OCI-LY3 (cell line): ENCODE measurements at regions not wholly inside any gene's neighbourhood (a gene's known extent, or its start where the extent isn't known, plus 50 kb on each side); places are given as distances from the start of the nearest gene placed in this dataset.

ENCODE experiments used
- H2AFZ ChIP-seq: fragments of 200-600, 300-600 bp; shearing (Covaris generic); 2 replicates; pipeline ENCODE4 v1.6.0; 2014; ENCODE audit warnings: antibody characterized with exemption, low read depth, low read length
- H3K27ac ChIP-seq: fragments of 200-600, 300-600 bp; sonication (generic); 2 replicates; pipeline ENCODE4 v1.5.1; 2014; ENCODE audit warnings: mild to moderate bottlenecking, low read length, moderate library complexity, mixed read lengths
- H3K27me3 ChIP-seq: fragments of 200-600, 300-600 bp; sonication (generic); 2 replicates; pipeline ENCODE4 v1.6.1; 2014; ENCODE audit warnings: low read depth, low read length, mixed read lengths
- H3K36me3 ChIP-seq: fragments of 200-600, 300-600 bp; sonication (generic); replicated peaks from 2 replicates; pipeline ENCODE3; 2014; ENCODE audit warnings: low read depth, low read length, mixed read lengths
- H3K4me1 ChIP-seq: fragments of 300-600, 200-600 bp; sonication (generic); 2 replicates; pipeline ENCODE4 v1.6.1; 2014; ENCODE audit warnings: low read length, mixed read lengths
- H3K4me2 ChIP-seq: fragments of 200-600, 300-600 bp; sonication (generic); 2 replicates; pipeline ENCODE4 v1.6.1; 2014; ENCODE audit warnings: low read length, mixed read lengths
- H3K4me3 ChIP-seq: fragments of 300-600, 200-600 bp; sonication (generic); 2 replicates; pipeline ENCODE4 v1.5.1; 2014; ENCODE audit warnings: antibody characterized with exemption, mild to moderate bottlenecking, low read length, moderate library complexity
- H3K79me2 ChIP-seq: fragments of 300-600, 200-600 bp; shearing (Covaris generic); 2 replicates; pipeline ENCODE4 v1.6.1; 2014; ENCODE audit warnings: mild to moderate bottlenecking, low read length, mixed read lengths
- H3K9ac ChIP-seq: fragments of 300-600, 200-600 bp; shearing (Covaris generic); 2 replicates; pipeline ENCODE4 v1.6.0; 2014; ENCODE audit warnings: mild to moderate bottlenecking, low read length, moderate library complexity
- H3K9me3 ChIP-seq: fragments of 200-600, 300-600 bp; shearing (Covaris generic); 2 replicates; pipeline ENCODE4 v1.6.1; 2014; ENCODE audit warnings: low read length, mixed read lengths; ENCODE audit not compliant: insufficient read depth
- H4K20me1 ChIP-seq: fragments of 200-600, 300-600 bp; sonication (generic); 2 replicates; pipeline ENCODE4 v1.6.1; 2016; ENCODE audit warnings: low read length, mixed read lengths; ENCODE audit not compliant: insufficient read depth
- EZH2phosphoT487 ChIP-seq: fragments of 200-600 bp; shearing (Covaris generic); IDR thresholded peaks from 2 replicates; pipeline ENCODE4 v1.6.1; 2018; ENCODE audit warnings: antibody characterized with exemption, mixed run types, low read depth
- TF ChIP-seq, protein P1 (sequence below): fragments of 200-600, 300-600 bp; sonication (generic); IDR thresholded peaks from 2 replicates; pipeline ENCODE4 v1.5.1; 2014; ENCODE audit warnings: antibody characterized with exemption, low read length, low read depth

GRCh38 chr14:98956661-98957060 is 315.3 kb downstream of the BCL11B start:
- Histone ChIP-seq H3K27me3 (no peaks in the 10 kb centered on the region), H2AFZ (no peak overlapping the region), H3K4me2 (no peak overlapping the region), H3K4me3 (no peak overlapping the region), H3K4me1 (peaks cover 9% of the 10 kb centered on the region), H4K20me1 (no peaks in the 10 kb centered on the region), H3K27ac (no peak overlapping the region), H3K9ac (no peak overlapping the region), H3K79me2 (no peaks in the 10 kb centered on the region), H3K36me3 (no peaks in the 10 kb centered on the region), H3K9me3 (no peaks in the 10 kb centered on the region)
- TF ChIP-seq, protein P1, sequence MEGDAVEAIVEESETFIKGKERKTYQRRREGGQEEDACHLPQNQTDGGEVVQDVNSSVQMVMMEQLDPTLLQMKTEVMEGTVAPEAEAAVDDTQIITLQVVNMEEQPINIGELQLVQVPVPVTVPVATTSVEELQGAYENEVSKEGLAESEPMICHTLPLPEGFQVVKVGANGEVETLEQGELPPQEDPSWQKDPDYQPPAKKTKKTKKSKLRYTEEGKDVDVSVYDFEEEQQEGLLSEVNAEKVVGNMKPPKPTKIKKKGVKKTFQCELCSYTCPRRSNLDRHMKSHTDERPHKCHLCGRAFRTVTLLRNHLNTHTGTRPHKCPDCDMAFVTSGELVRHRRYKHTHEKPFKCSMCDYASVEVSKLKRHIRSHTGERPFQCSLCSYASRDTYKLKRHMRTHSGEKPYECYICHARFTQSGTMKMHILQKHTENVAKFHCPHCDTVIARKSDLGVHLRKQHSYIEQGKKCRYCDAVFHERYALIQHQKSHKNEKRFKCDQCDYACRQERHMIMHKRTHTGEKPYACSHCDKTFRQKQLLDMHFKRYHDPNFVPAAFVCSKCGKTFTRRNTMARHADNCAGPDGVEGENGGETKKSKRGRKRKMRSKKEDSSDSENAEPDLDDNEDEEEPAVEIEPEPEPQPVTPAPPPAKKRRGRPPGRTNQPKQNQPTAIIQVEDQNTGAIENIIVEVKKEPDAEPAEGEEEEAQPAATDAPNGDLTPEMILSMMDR: no peak
- TF ChIP-seq EZH2phosphoT487: no peak

DNA sequence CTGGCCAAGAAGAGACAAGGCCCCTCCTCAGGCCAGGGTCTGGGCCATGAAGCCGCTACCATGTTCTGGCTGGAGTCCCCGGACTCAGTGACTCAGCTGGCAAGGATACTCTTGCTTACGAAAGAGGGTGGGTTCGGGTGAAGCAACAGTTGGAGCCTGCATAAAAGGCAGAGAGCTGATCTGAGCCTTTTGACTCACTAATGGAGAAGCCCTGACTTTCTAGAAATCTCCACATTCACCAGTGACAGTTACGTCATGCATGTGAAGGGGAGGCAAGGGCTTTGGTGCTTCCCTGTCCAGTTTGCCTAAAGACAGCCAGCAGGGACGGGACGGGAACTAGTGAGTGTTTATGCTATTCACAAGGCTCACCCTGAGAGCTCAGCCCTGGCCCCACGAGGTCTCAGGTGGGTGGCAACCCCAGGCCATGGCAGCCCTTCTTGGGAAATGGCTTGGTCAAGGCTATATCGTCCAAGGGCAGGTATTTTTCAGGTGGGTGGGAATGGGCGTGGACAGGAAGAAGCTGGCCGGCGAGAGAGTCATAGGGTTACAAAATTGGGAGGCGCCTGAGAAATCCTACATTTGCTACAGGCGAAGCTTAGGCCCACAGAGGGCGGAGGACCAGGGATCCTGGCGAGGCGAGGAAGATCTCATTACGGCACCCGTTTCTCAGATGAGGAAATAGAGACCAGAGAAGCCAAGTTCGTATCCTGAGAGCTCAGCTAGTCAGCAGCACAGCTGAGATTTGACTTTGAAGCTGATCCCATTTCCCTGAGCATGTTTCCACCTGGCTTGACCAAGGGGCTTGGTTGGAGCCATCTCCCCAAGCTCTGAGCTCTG is 314.6 kb downstream of the BCL11B start:
- Histone ChIP-seq H2AFZ (no peak overlapping the region), H3K27ac (no peak overlapping the region), H3K4me2 (no peak overlapping the region)

DNA sequence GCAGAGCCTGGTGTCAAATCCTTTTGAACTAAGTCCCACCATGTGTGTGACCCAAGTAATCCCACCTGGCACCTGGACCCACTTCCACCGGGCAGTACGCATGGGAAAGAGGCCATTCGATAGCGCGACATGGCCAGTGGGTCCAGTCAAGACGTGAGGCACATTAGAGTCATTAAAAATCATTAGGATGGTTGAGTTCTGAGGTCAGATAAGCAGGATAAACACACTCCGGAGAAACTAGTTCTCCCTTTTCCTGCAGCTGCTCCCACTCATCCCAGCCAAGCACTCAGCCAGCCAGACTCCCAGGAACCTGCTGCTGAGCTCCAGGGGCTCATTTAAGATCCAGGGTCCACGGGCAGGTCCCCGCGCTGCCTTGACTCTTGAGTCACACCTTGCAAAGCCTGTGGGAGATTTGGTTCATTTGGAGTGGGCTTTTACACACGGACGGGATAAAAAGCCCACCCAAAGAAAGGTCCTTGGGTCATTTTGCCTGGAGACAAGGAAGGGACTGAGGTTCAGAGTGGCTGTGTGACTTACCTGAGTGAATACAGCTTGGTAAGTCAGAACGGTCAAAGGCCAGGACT is 313.9 kb downstream of the BCL11B start:
- H2AFZ ChIP-seq: no peak overlapping the region
- no peak for TF ChIP-seq EZH2phosphoT487
- TF ChIP-seq, protein P1: no peak
- no peak overlapping the region for H3K27ac ChIP-seq
- no peak overlapping the region for H3K4me2 ChIP-seq
- no peaks in the 10 kb centered on the region for H3K27me3 ChIP-seq
- no peak overlapping the region for H3K9ac ChIP-seq
- no peak overlapping the region for H3K4me3 ChIP-seq
- no peaks in the 10 kb centered on the region for H3K79me2 ChIP-seq
- H4K20me1 ChIP-seq: no peaks in the 10 kb centered on the region
- no peaks in the 10 kb centered on the region for H3K9me3 ChIP-seq
- peaks cover 9% of the 10 kb centered on the region for H3K4me1 ChIP-seq
- no peaks in the 10 kb centered on the region for H3K36me3 ChIP-seq

More for the DNA sequence above, 314.6 kb downstream of the BCL11B start:
- Histone ChIP-seq H3K4me1 (peaks cover 9% of the 10 kb centered on the region), H3K9ac (no peak overlapping the region), H3K79me2 (no peaks in the 10 kb centered on the region), H3K36me3 (no peaks in the 10 kb centered on the region), H3K9me3 (no peaks in the 10 kb centered on the region), H4K20me1 (no peaks in the 10 kb centered on the region), H3K27me3 (no peaks in the 10 kb centered on the region), H3K4me3 (no peak overlapping the region)
- TF ChIP-seq, protein P1: no peak
- TF ChIP-seq EZH2phosphoT487: no peak

GRCh38 chr14:98958632-98959031 is 313.4 kb downstream of the BCL11B start:
- Histone ChIP-seq H3K4me2 (no peak overlapping the region), H3K4me3 (no peak overlapping the region), H2AFZ (no peak overlapping the region), H3K79me2 (no peaks in the 10 kb centered on the region), H3K27me3 (no peaks in the 10 kb centered on the region), H4K20me1 (no peaks in the 10 kb centered on the region), H3K36me3 (no peaks in the 10 kb centered on the region), H3K27ac (no peak overlapping the region), H3K9ac (no peak overlapping the region), H3K9me3 (no peaks in the 10 kb centered on the region), H3K4me1 (peaks cover 8% of the 10 kb centered on the region)
- TF ChIP-seq, protein P1: no peak
- TF ChIP-seq EZH2phosphoT487: no peak
